GM19099 (cell line): ENCODE measurements at regions not wholly inside any gene's neighbourhood (a gene's known extent, or its start where the extent isn't known, plus 50 kb on each side); places are given as distances from the start of the nearest gene placed in this dataset.

Source experiments
- POLR2A ChIP-seq: IDR thresholded peaks from 3 replicates; pipeline ENCODE4 v1.6.1; 2011; ENCODE audit warnings: low read depth; ENCODE audit not compliant: insufficient read length; ENCODE audit errors: extremely low read depth

- TF ChIP-seq POLR2A = no peak
Measured at GRCh38 chr13:50366488-50367174, 351.4 kb downstream of the KCNRG start.

- TF ChIP-seq POLR2A = no peak
Measured at GRCh38 chr13:50369646-50370045, 354.4 kb downstream of the KCNRG start.

GRCh38 chr13:50370303-50370950, 355.2 kb downstream of the KCNRG start:
- TF ChIP-seq POLR2A = no peak

GRCh38 chr13:50374517-50374916, 359.3 kb downstream of the KCNRG start:
- TF ChIP-seq POLR2A = no peak

- TF ChIP-seq POLR2A = no peak
Measured at GRCh38 chr13:50375792-50376191, 360.5 kb downstream of the KCNRG start.

- no peak for TF ChIP-seq POLR2A
Measured at GRCh38 chr13:50376895-50377575, 361.8 kb downstream of the KCNRG start.

- no peak for TF ChIP-seq POLR2A
Measured at GRCh38 chr13:50377726-50378270, 362.6 kb downstream of the KCNRG start.

GRCh38 chr13:50378509-50379044, 363.3 kb downstream of the KCNRG start:
- TF ChIP-seq POLR2A = no peak

GRCh38 chr13:50379584-50379983, 364.3 kb downstream of the KCNRG start:
- no peak for TF ChIP-seq POLR2A

- TF ChIP-seq POLR2A = no peak
Measured at GRCh38 chr13:50380905-50381304, 365.7 kb downstream of the KCNRG start.

GRCh38 chr13:50382511-50382910, 367.3 kb downstream of the KCNRG start:
- no peak for TF ChIP-seq POLR2A

- no peak for TF ChIP-seq POLR2A
Measured at GRCh38 chr13:50382951-50383350, 367.7 kb downstream of the KCNRG start.

- no peak for TF ChIP-seq POLR2A
Measured at GRCh38 chr13:50384724-50385123, 369.5 kb downstream of the KCNRG start.

GRCh38 chr13:50386541-50387050, 371.4 kb downstream of the KCNRG start:
- no peak for TF ChIP-seq POLR2A

- no peak for TF ChIP-seq POLR2A
Measured at GRCh38 chr13:50387051-50387581, 371.9 kb downstream of the KCNRG start.
